GM23338 (cell line): ENCODE measurements at regions not wholly inside any gene's neighbourhood (a gene's known extent, or its start where the extent isn't known, plus 50 kb on each side); places are given as distances from the start of the nearest gene placed in this dataset.

Experiments used
- ATAC-seq: fragments of 200-7000 bp; cut with Tn5 transposase; 3 replicates; pipeline ENCODE4 v1.9.1; 2020
- DNase-seq: peaks from one replicate; pipeline ENCODE4 v3.0.0-alpha.2; 2015; ENCODE audit warnings: low spot score
- H2AFZ ChIP-seq: fragments of 200-600 bp; sonication (generic); 2 replicates; pipeline ENCODE4 v1.8.0; 2016; ENCODE audit warnings: antibody characterized with exemption, mild to moderate bottlenecking, moderate library complexity
- H3F3A ChIP-seq: fragments of 200-600 bp; sonication (generic); replicated peaks from 2 replicates; pipeline ENCODE4 v1.8.0; 2017; ENCODE audit warnings: antibody characterized with exemption, mixed run types, low read depth
- H3K27ac ChIP-seq: fragments of 200-600 bp; sonication (generic); 2 replicates; pipeline ENCODE4 v1.6.1; 2016; ENCODE audit warnings: low read depth
- H3K27me3 ChIP-seq: fragments of 200-600 bp; sonication (generic); 2 replicates; pipeline ENCODE4 v1.8.0; 2016; ENCODE audit warnings: mild to moderate bottlenecking, mixed run types, moderate library complexity; ENCODE audit not compliant: insufficient read depth
- H3K36me3 ChIP-seq: fragments of 200-600 bp; sonication (generic); 2 replicates; pipeline ENCODE4 v1.8.0; 2016; ENCODE audit warnings: mild to moderate bottlenecking; ENCODE audit not compliant: insufficient read depth
- H3K4me1 ChIP-seq: fragments of 200-600 bp; sonication (generic); 2 replicates; pipeline ENCODE4 v1.8.0; 2016; ENCODE audit warnings: mild to moderate bottlenecking, moderate library complexity; ENCODE audit not compliant: insufficient read depth
- H3K4me2 ChIP-seq: fragments of 200-600 bp; sonication (generic); 2 replicates; pipeline ENCODE4 v1.7.1; 2017; ENCODE audit warnings: mixed run types
- H3K4me3 ChIP-seq: fragments of 200-600 bp; sonication (generic); 2 replicates; pipeline ENCODE4 v1.6.1; 2016; ENCODE audit warnings: mixed run types
- H3K79me2 ChIP-seq: fragments of 200-600 bp; sonication (generic); replicated peaks from 2 replicates; pipeline ENCODE4 v1.8.0; 2017; ENCODE audit warnings: mild to moderate bottlenecking; ENCODE audit not compliant: insufficient read depth
- H3K9me2 ChIP-seq: fragments of 200-600 bp; sonication (generic); 2 replicates; pipeline ENCODE4 v1.8.0; 2017; ENCODE audit not compliant: insufficient read depth
- H4K20me1 ChIP-seq: fragments of 200-600 bp; sonication (generic); replicated peaks from 2 replicates; pipeline ENCODE4 v1.8.0; 2017; ENCODE audit warnings: mild to moderate bottlenecking; ENCODE audit not compliant: insufficient read depth
- H3K27ac Mint-ChIP-seq: 2 replicates; pipeline ENCODE4 v1.8.0; 2020; ENCODE audit warnings: inconsistent platforms, mild to moderate bottlenecking, moderate library complexity, mixed read lengths
- H3K27me3 Mint-ChIP-seq: 3 replicates; pipeline ENCODE4 v1.8.0; 2022; ENCODE audit warnings: low read depth, mild to moderate bottlenecking, moderate library complexity, mixed read lengths, inconsistent platforms; ENCODE audit not compliant: insufficient read depth, poor library complexity
- H3K36me3 Mint-ChIP-seq: 3 replicates; pipeline ENCODE4 v1.8.0; 2021; ENCODE audit warnings: low read depth, mild to moderate bottlenecking, inconsistent platforms, moderate library complexity, mixed read lengths
- H3K4me1 Mint-ChIP-seq: 3 replicates; pipeline ENCODE4 v1.8.0; 2020; ENCODE audit warnings: mild to moderate bottlenecking, inconsistent platforms, mixed read lengths
- H3K4me3 Mint-ChIP-seq: 3 replicates; pipeline ENCODE4 v1.8.0; 2021; ENCODE audit warnings: moderate library complexity, mild to moderate bottlenecking, inconsistent platforms, mixed read lengths
- H3K9me3 Mint-ChIP-seq: 3 replicates; pipeline ENCODE4 v1.8.0; 2020; ENCODE audit warnings: moderate library complexity, mild to moderate bottlenecking, inconsistent platforms, mixed read lengths
- EZH2 ChIP-seq: fragments of 200-600 bp; sonication (generic); IDR thresholded peaks from one replicate; pipeline ENCODE4 v1.8.0; 2017; ENCODE audit warnings: antibody characterized with exemption, mild to moderate bottlenecking, low read depth; ENCODE audit not compliant: unreplicated experiment
- JUNB ChIP-seq: IDR thresholded peaks from one replicate; pipeline ENCODE4 v1.6.1; 2016; ENCODE audit warnings: antibody characterized with exemption; ENCODE audit not compliant: unreplicated experiment
- ZNF114 ChIP-seq: fragments of 250-450 bp; sonication (Bioruptor Pico); IDR thresholded peaks from 2 replicates; pipeline ENCODE4 v1.5.0; 2020; ENCODE audit warnings: mild to moderate bottlenecking, moderate library complexity
- ZNF331 ChIP-seq: fragments of 250-450 bp; sonication (Bioruptor Pico); IDR thresholded peaks from 2 replicates; pipeline ENCODE4 v1.5.0; 2020; ENCODE audit warnings: low read depth, mild to moderate bottlenecking, moderate library complexity
- TF ChIP-seq, protein P1 (sequence below), 2 experiments: fragments of 200-600 bp in 1 of 2; sonication (generic) in 1 of 2; conservative IDR thresholded peaks; 2 replicates each; pipeline versions ENCODE4 v1.5.1 to v1.6.1; 2016 to 2017; ENCODE audit warnings: antibody characterized with exemption in 2 of 2, low read depth in 2 of 2, mild to moderate bottlenecking in 2 of 2, moderate library complexity in 1 of 2
- TF ChIP-seq, protein P2 (sequence below): fragments of 250-450 bp; sonication (Bioruptor Pico); IDR thresholded peaks from 2 replicates; pipeline ENCODE4 v1.5.0; 2020; ENCODE audit warnings: mild to moderate bottlenecking, moderate library complexity

DNA sequence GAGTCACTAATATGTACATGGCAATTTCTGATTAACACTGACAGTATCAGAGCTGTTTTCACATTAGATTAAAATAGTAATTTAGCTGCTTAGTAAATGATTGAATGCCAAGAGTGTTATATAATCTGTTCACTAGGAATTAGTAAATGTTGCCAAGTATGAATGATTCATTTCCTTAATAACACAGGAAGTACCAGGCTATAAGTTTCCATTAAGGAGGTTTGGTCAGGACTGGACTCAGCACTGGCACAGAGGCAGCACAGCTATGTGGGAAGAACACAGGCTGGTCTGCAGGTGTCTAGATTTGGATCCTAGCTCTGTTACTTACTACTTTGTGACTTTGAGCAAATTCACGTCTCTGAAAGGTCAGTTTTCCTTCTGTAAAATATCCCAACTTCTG, 97.2 kb downstream of the TDRD15 start:
- H2AFZ ChIP-seq, result no peak overlapping the region
- H3K79me2 ChIP-seq, result no peaks in the 10 kb centered on the region
- Mint-ChIP-seq H3K36me3 (no peaks in the 10 kb centered on the region), H3K9me3 (no peaks in the 10 kb centered on the region), H3K27me3 (no peaks in the 10 kb centered on the region), H3K27ac (no peak overlapping the region), H3K4me3 (no peak overlapping the region), H3K4me1 (no peaks in the 10 kb centered on the region)
- DNase-seq (no peak), ATAC-seq (no peak)
- no peak overlapping the region for H3K4me3 ChIP-seq
- H3K36me3 ChIP-seq, result no peaks in the 10 kb centered on the region
- no peaks in the 10 kb centered on the region for H3F3A ChIP-seq
- TF ChIP-seq, protein P1, sequence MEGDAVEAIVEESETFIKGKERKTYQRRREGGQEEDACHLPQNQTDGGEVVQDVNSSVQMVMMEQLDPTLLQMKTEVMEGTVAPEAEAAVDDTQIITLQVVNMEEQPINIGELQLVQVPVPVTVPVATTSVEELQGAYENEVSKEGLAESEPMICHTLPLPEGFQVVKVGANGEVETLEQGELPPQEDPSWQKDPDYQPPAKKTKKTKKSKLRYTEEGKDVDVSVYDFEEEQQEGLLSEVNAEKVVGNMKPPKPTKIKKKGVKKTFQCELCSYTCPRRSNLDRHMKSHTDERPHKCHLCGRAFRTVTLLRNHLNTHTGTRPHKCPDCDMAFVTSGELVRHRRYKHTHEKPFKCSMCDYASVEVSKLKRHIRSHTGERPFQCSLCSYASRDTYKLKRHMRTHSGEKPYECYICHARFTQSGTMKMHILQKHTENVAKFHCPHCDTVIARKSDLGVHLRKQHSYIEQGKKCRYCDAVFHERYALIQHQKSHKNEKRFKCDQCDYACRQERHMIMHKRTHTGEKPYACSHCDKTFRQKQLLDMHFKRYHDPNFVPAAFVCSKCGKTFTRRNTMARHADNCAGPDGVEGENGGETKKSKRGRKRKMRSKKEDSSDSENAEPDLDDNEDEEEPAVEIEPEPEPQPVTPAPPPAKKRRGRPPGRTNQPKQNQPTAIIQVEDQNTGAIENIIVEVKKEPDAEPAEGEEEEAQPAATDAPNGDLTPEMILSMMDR (conservative IDR thresholded peaks at IDR 0.05; ENCODE audit: low read depth in 2 of 2), result no peak
- TF ChIP-seq, protein P2, sequence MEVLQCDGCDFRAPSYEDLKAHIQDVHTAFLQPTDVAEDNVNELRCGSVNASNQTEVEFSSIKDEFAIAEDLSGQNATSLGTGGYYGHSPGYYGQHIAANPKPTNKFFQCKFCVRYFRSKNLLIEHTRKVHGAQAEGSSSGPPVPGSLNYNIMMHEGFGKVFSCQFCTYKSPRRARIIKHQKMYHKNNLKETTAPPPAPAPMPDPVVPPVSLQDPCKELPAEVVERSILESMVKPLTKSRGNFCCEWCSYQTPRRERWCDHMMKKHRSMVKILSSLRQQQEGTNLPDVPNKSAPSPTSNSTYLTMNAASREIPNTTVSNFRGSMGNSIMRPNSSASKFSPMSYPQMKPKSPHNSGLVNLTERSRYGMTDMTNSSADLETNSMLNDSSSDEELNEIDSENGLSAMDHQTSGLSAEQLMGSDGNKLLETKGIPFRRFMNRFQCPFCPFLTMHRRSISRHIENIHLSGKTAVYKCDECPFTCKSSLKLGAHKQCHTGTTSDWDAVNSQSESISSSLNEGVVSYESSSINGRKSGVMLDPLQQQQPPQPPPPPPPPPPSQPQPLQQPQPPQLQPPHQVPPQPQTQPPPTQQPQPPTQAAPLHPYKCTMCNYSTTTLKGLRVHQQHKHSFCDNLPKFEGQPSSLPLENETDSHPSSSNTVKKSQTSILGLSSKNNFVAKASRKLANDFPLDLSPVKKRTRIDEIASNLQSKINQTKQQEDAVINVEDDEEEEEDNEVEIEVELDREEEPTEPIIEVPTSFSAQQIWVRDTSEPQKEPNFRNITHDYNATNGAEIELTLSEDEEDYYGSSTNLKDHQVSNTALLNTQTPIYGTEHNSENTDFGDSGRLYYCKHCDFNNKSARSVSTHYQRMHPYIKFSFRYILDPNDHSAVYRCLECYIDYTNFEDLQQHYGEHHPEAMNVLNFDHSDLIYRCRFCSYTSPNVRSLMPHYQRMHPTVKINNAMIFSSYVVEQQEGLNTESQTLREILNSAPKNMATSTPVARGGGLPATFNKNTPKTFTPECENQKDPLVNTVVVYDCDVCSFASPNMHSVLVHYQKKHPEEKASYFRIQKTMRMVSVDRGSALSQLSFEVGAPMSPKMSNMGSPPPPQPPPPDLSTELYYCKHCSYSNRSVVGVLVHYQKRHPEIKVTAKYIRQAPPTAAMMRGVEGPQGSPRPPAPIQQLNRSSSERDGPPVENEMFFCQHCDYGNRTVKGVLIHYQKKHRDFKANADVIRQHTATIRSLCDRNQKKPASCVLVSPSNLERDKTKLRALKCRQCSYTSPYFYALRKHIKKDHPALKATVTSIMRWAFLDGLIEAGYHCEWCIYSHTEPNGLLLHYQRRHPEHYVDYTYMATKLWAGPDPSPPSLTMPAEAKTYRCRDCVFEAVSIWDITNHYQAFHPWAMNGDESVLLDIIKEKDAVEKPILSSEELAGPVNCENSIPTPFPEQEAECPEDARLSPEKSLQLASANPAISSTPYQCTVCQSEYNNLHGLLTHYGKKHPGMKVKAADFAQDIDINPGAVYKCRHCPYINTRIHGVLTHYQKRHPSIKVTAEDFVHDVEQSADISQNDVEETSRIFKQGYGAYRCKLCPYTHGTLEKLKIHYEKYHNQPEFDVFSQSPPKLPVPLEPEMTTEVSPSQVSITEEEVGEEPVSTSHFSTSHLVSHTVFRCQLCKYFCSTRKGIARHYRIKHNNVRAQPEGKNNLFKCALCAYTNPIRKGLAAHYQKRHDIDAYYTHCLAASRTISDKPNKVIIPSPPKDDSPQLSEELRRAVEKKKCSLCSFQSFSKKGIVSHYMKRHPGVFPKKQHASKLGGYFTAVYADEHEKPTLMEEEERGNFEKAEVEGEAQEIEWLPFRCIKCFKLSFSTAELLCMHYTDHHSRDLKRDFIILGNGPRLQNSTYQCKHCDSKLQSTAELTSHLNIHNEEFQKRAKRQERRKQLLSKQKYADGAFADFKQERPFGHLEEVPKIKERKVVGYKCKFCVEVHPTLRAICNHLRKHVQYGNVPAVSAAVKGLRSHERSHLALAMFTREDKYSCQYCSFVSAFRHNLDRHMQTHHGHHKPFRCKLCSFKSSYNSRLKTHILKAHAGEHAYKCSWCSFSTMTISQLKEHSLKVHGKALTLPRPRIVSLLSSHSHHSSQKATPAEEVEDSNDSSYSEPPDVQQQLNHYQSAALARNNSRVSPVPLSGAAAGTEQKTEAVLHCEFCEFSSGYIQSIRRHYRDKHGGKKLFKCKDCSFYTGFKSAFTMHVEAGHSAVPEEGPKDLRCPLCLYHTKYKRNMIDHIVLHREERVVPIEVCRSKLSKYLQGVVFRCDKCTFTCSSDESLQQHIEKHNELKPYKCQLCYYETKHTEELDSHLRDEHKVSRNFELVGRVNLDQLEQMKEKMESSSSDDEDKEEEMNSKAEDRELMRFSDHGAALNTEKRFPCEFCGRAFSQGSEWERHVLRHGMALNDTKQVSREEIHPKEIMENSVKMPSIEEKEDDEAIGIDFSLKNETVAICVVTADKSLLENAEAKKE, result no peak
- TF ChIP-seq ZNF331 (CRISPR knock-in tag) (no peak), ZNF114 (CRISPR knock-in tag) (no peak), EZH2 (no peak), JUNB (no peak)
- H3K4me2 ChIP-seq, result no peak overlapping the region
- no peaks in the 10 kb centered on the region for H3K4me1 ChIP-seq
- no peaks in the 10 kb centered on the region for H3K9me2 ChIP-seq
- no peak overlapping the region for H3K27ac ChIP-seq
- no peaks in the 10 kb centered on the region for H4K20me1 ChIP-seq
- no peaks in the 10 kb centered on the region for H3K27me3 ChIP-seq
